Neuronal stem cell (in vitro differentiated cells): ENCODE measurements at regions not wholly inside any gene's neighbourhood (a gene's known extent, or its start where the extent isn't known, plus 50 kb on each side); places are given as distances from the start of the nearest gene placed in this dataset.
A peak's percentile ranks its signal among the peaks of the same experiment; 100 is the strongest.

Source experiments
- DNase-seq: peaks from one replicate; pipeline ENCODE4 v3.0.0-alpha.2; 2013; ENCODE audit warnings: low spot score
- H2AFZ ChIP-seq: one replicate; pipeline ENCODE4 v1.6.1; 2013; ENCODE audit warnings: mild to moderate bottlenecking, low read length, inconsistent platforms
- H2AK5ac ChIP-seq: 2 replicates; pipeline ENCODE4 v1.6.1; 2013; ENCODE audit warnings: low read depth, mild to moderate bottlenecking, inconsistent platforms, low read length, moderate library complexity, mixed read lengths
- H2BK120ac ChIP-seq: 2 replicates; pipeline ENCODE4 v1.6.1; 2013; ENCODE audit warnings: low read depth, mild to moderate bottlenecking, inconsistent platforms, low read length, moderate library complexity, mixed read lengths
- H2BK12ac ChIP-seq: one replicate; pipeline ENCODE4 v1.6.1; 2013; ENCODE audit warnings: low read length, inconsistent platforms
- H2BK15ac ChIP-seq: 2 replicates; pipeline ENCODE4 v1.6.1; 2013; ENCODE audit warnings: mild to moderate bottlenecking, low read length, inconsistent platforms, mixed read lengths
- H2BK5ac ChIP-seq: one replicate; pipeline ENCODE4 v1.6.1; 2013; ENCODE audit warnings: inconsistent platforms, mild to moderate bottlenecking, low read length, moderate library complexity
- H3K14ac ChIP-seq: one replicate; pipeline ENCODE4 v1.6.1; 2013; ENCODE audit warnings: low read length, inconsistent platforms
- H3K18ac ChIP-seq: 2 replicates; pipeline ENCODE4 v1.6.1; 2013; ENCODE audit warnings: low read length, inconsistent platforms
- H3K23ac ChIP-seq: 2 replicates; pipeline ENCODE4 v1.6.1; 2013; ENCODE audit warnings: low read depth, mild to moderate bottlenecking, mixed read lengths, low read length, inconsistent platforms; ENCODE audit not compliant: poor library complexity
- H3K27ac ChIP-seq: replicated peaks from 3 replicates; pipeline ENCODE4 v1.5.1; 2013; ENCODE audit warnings: low read length, inconsistent platforms
- H3K27me3 ChIP-seq, 3 experiments: 2 replicates each; pipeline ENCODE4 v1.6.1; 2013; ENCODE audit warnings: low read length in 3 of 3, mild to moderate bottlenecking in 2 of 3, inconsistent platforms in 1 of 3, low read depth in 1 of 3, mixed read lengths in 1 of 3, moderate library complexity in 1 of 3; ENCODE audit not compliant: control insufficient read depth in 3 of 3, insufficient read depth in 3 of 3
- H3K36me3 ChIP-seq, 2 donors: replicated peaks in 1 of 2; 2 replicates each; pipeline ENCODE4 v1.6.1; 2013; ENCODE audit warnings: low read length in 2 of 2; ENCODE audit not compliant: control insufficient read depth in 2 of 2, insufficient read depth in 2 of 2
- H3K4ac ChIP-seq: 2 replicates; pipeline ENCODE4 v1.6.1; 2013; ENCODE audit warnings: inconsistent platforms, mild to moderate bottlenecking, low read length, moderate library complexity
- H3K4me1 ChIP-seq, 2 donors: 1 replicate in 1 of 2; 2 replicates in 1 of 2; pipeline ENCODE4 v1.6.1; 2013; ENCODE audit warnings: low read length in 2 of 2, low read depth in 1 of 2; ENCODE audit not compliant: control insufficient read depth in 2 of 2, insufficient read depth in 1 of 2
- H3K4me2 ChIP-seq: one replicate; pipeline ENCODE4 v1.6.1; 2013; ENCODE audit warnings: mild to moderate bottlenecking, low read length, inconsistent platforms; ENCODE audit not compliant: insufficient read depth, poor library complexity, severe bottlenecking
- H3K4me3 ChIP-seq, 2 donors: 2 replicates each; pipeline ENCODE4 v1.5.1; 2013; ENCODE audit warnings: low read length in 2 of 2, mild to moderate bottlenecking in 2 of 2, inconsistent platforms in 1 of 2, moderate library complexity in 1 of 2
- H3K79me1 ChIP-seq: one replicate; pipeline ENCODE4 v1.6.1; 2013; ENCODE audit warnings: low read depth, mild to moderate bottlenecking, inconsistent platforms, low read length, moderate library complexity
- H3K9ac ChIP-seq: one replicate; pipeline ENCODE4 v1.6.1; 2013; ENCODE audit warnings: mild to moderate bottlenecking, low read depth, low read length, inconsistent platforms; ENCODE audit not compliant: poor library complexity
- H3K9me3 ChIP-seq, 2 donors: replicated peaks in 1 of 2; 2 replicates each; pipeline versions ENCODE3 to v1.6.1; 2013; ENCODE audit warnings: low read length in 2 of 2, mild to moderate bottlenecking in 2 of 2, inconsistent platforms in 1 of 2, low read depth in 1 of 2, mixed read lengths in 1 of 2, moderate library complexity in 1 of 2; ENCODE audit not compliant: control insufficient read depth in 2 of 2, insufficient read depth in 1 of 2
- H4K8ac ChIP-seq: one replicate; pipeline ENCODE4 v1.6.1; 2013; ENCODE audit warnings: low read depth, mild to moderate bottlenecking, inconsistent platforms, low read length, moderate library complexity
- H4K91ac ChIP-seq: one replicate; pipeline ENCODE4 v1.6.1; 2013; ENCODE audit warnings: low read length, low read depth, mild to moderate bottlenecking, inconsistent platforms; ENCODE audit not compliant: poor library complexity
- WGBS, 2 donors: extraction: QIAGEN DNeasy Blood & Tissue Kit; methylation state at CpG; one replicate each; pipeline ENCODE4 v1.1.7; 2013; ENCODE audit warnings: missing lambda C conversion rate in 2 of 2, mixed read lengths in 1 of 2; ENCODE audit not compliant: insufficient read length in 2 of 2, insufficient replicate concordance in 1 of 2; ENCODE audit errors: extremely low coverage in 2 of 2; 5-methylcytosine and 5-hydroxymethylcytosine counted together

GRCh38 chr20:22472447-22473100, 111.8 kb downstream of the FOXA2 start:
- Histone ChIP-seq H4K91ac (no peak overlapping the region), H2BK120ac (no peak overlapping the region), H3K18ac (peak overlapping the region; percentile 29), H3K9ac (no peak overlapping the region), H3K27ac (no peak overlapping the region), H3K36me3 (no peaks in the 10 kb centered on the region), H3K14ac (no peak overlapping the region), H2BK12ac (no peak overlapping the region), H2BK5ac (no peak overlapping the region), H2BK15ac (no peak overlapping the region), H3K4me2 (no peak overlapping the region), H4K8ac (no peak overlapping the region), H2AFZ (no peak overlapping the region), H2AK5ac (no peak overlapping the region), H3K4me1 (peaks cover 0 to 2% of the 10 kb centered on the region in 2 donors), H3K4me3 (no peak overlapping the region), H3K23ac (no peak overlapping the region), H3K4ac (no peak overlapping the region), H3K27me3 (no peaks in the 10 kb centered on the region), H3K79me1 (no peaks in the 10 kb centered on the region), H3K9me3 (no peaks in the 10 kb centered on the region)
- WGBS, 2 donors, result no CpG with 5 or more reads among the region's 20 CpGs
- no peak for DNase-seq

- Histone ChIP-seq H2AFZ (no peak overlapping the region), H3K79me1 (no peaks in the 10 kb centered on the region), H3K9me3 (no peaks in the 10 kb centered on the region), H2BK12ac (no peak overlapping the region), H2BK120ac (no peak overlapping the region), H4K91ac (no peak overlapping the region), H3K9ac (no peak overlapping the region), H2BK15ac (no peak overlapping the region), H3K4ac (no peak overlapping the region), H2AK5ac (no peak overlapping the region), H3K4me3 (no peak overlapping the region), H3K27ac (no peak overlapping the region), H4K8ac (no peak overlapping the region), H2BK5ac (no peak overlapping the region), H3K18ac (no peak overlapping the region), H3K4me1 (peaks cover 0 to 2% of the 10 kb centered on the region in 2 donors), H3K23ac (no peak overlapping the region), H3K14ac (no peak overlapping the region), H3K27me3 (no peaks in the 10 kb centered on the region), H3K4me2 (no peak overlapping the region), H3K36me3 (no peaks in the 10 kb centered on the region)
- WGBS, 2 donors, result no CpG with 5 or more reads among the region's 9 CpGs
- DNase-seq, result no peak
Measured at GRCh38 chr20:22471156-22471836, 113.1 kb downstream of the FOXA2 start.

GRCh38 chr20:22470620-22471026, 113.7 kb downstream of the FOXA2 start:
- H3K18ac ChIP-seq, result no peak overlapping the region
- no peak overlapping the region for H2BK5ac ChIP-seq
- no peak overlapping the region for H2BK12ac ChIP-seq
- no peak overlapping the region for H2AFZ ChIP-seq
- WGBS, 2 donors, result no CpG with 5 or more reads among the region's 1 CpG
- H4K8ac ChIP-seq, result no peak overlapping the region
- H3K27ac ChIP-seq, result no peak overlapping the region
- no peak overlapping the region for H3K4me2 ChIP-seq
- no peak overlapping the region for H3K23ac ChIP-seq
- H3K27me3 ChIP-seq, result no peaks in the 10 kb centered on the region
- H2BK120ac ChIP-seq, result no peak overlapping the region
- H3K9ac ChIP-seq, result no peak overlapping the region
- no peaks in the 10 kb centered on the region for H3K9me3 ChIP-seq
- H4K91ac ChIP-seq, result no peak overlapping the region
- H3K4ac ChIP-seq, result no peak overlapping the region
- DNase-seq, result no peak
- no peak overlapping the region for H2AK5ac ChIP-seq
- peaks cover 0 to 2% of the 10 kb centered on the region in 2 donors for H3K4me1 ChIP-seq
- no peaks in the 10 kb centered on the region for H3K79me1 ChIP-seq
- no peak overlapping the region for H3K14ac ChIP-seq
- no peaks in the 10 kb centered on the region for H3K36me3 ChIP-seq
- H3K4me3 ChIP-seq, result no peak overlapping the region
- H2BK15ac ChIP-seq, result no peak overlapping the region

GRCh38 chr20:22466447-22467171, 117.8 kb downstream of the FOXA2 start:
- no CpG with 5 or more reads among the region's 7 CpGs for WGBS, 2 donors
- Histone ChIP-seq H3K9ac (no peak overlapping the region), H3K18ac (no peak overlapping the region)

More at GRCh38 chr20:22466447-22467171, 117.8 kb downstream of the FOXA2 start:
- no peaks in the 10 kb centered on the region for H3K36me3 ChIP-seq
- H3K9me3 ChIP-seq, result no peaks in the 10 kb centered on the region
- H2BK120ac ChIP-seq, result no peak overlapping the region
- H3K4ac ChIP-seq, result no peak overlapping the region
- no peak for DNase-seq
- no peak overlapping the region for H2AFZ ChIP-seq
- no peak overlapping the region for H3K23ac ChIP-seq
- H2BK12ac ChIP-seq, result no peak overlapping the region
- no peak overlapping the region for H2AK5ac ChIP-seq
- no peak overlapping the region for H3K27ac ChIP-seq
- no peak overlapping the region for H3K4me3 ChIP-seq
- H3K4me2 ChIP-seq, result no peak overlapping the region
- H2BK15ac ChIP-seq, result no peak overlapping the region
- no peak overlapping the region for H2BK5ac ChIP-seq
- no peaks in the 10 kb centered on the region for H3K79me1 ChIP-seq
- peaks cover 0 to 4% of the 10 kb centered on the region in 2 donors for H3K4me1 ChIP-seq
- H4K8ac ChIP-seq, result no peak overlapping the region
- H4K91ac ChIP-seq, result no peak overlapping the region
- no peak overlapping the region for H3K14ac ChIP-seq
- H3K27me3 ChIP-seq, result peaks cover 0 to 6% (median 0%) of the 10 kb centered on the region in 3 experiments
